ENCODE measurements at regions not wholly inside any gene's neighbourhood (a gene's known extent, or its start where the extent isn't known, plus 50 kb on each side); places are given as distances from the start of the nearest gene placed in this dataset.

DNA sequence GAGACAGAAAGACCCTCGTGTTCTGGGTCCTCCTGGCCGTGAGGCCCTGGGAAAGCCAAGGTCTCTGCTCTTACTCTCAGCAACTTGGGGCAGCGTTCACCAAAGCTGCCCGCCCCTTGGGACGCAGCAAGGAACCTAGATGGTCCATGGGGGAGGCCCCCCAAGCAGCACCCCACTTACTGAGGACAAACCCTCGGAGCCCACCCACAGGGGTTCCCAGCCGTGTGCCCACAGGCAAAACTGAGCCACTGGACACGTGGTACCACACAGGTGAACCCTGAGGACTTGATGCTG is 166.2 kb upstream of the IQSEC1 start:
- no peak for DNase-seq
- H3K4me1 ChIP-seq, result peaks cover 0 to 13% (median 7%) of the 10 kb centered on the region in 12 donors
- WGBS, 4 donors, result 82 to 83% (median 83%) methylated on average over 5 to 8 of the region's 8 CpGs
- no peaks in the 10 kb centered on the region for H3K36me3 ChIP-seq
- intact Hi-C loops (cut with DNase I), result no loop called here
- TF ChIP-seq, protein P1, sequence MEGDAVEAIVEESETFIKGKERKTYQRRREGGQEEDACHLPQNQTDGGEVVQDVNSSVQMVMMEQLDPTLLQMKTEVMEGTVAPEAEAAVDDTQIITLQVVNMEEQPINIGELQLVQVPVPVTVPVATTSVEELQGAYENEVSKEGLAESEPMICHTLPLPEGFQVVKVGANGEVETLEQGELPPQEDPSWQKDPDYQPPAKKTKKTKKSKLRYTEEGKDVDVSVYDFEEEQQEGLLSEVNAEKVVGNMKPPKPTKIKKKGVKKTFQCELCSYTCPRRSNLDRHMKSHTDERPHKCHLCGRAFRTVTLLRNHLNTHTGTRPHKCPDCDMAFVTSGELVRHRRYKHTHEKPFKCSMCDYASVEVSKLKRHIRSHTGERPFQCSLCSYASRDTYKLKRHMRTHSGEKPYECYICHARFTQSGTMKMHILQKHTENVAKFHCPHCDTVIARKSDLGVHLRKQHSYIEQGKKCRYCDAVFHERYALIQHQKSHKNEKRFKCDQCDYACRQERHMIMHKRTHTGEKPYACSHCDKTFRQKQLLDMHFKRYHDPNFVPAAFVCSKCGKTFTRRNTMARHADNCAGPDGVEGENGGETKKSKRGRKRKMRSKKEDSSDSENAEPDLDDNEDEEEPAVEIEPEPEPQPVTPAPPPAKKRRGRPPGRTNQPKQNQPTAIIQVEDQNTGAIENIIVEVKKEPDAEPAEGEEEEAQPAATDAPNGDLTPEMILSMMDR (IDR thresholded peaks at IDR 0.05), result no peak
- no peak for TF ChIP-seq POLR2A (IDR thresholded peaks at IDR 0.05)
- H3K9me3 ChIP-seq, result no peaks in the 10 kb centered on the region
- ATAC-seq, result no peak
- H3K4me3 ChIP-seq, result no peak overlapping the region
- H3K27me3 ChIP-seq, result peaks cover 0 to 4% (median 0%) of the 10 kb centered on the region in 9 donors
- no peak overlapping the region for H3K27ac ChIP-seq

DNA sequence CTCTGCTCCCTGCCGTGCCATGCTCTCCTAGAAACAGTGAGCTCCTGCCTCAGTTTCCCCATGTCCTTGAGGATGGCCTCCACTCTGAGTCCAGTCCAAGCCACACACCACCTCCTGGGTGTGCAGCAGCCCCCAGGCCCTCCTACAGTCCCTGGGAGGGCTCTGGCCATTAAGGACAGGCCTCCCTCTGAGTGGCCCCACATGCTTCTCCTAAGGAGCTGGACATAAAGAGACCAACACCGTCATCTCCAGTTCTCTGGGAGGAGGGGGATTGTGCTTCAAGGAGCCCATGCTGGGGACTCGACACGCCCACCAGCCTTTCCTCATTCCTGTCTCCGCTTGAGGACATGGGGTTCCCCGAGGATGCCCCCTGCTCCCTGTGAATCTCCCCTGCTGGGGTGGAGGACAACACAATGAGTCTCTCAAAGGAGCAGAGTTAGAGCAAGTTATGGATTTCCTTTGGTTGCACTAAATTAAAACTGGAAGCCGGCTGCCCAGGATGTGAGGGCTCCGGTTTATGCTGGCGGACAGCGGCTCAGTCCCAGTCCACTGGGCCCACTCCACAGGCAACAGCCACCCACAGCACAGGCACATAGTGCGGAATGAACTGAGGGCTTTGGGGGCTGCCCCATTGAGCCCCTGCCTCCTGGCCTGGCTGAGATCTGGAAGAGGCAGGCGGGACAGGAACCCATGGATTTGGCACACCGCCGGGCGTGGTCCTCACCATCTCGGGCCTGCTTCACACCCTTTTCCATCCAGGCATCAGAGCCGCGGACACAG is 165.6 kb upstream of the IQSEC1 start:
- 82 to 91% (median 87%) methylated on average over 16 to 18 of the region's 18 CpGs for WGBS, 4 donors
- Histone ChIP-seq H3K9me3 (no peaks in the 10 kb centered on the region), H3K36me3 (no peaks in the 10 kb centered on the region), H3K4me1 (peaks cover 0 to 19% (median 8%) of the 10 kb centered on the region in 12 donors), H3K4me3 (no peak overlapping the region), H3K27ac (no peak overlapping the region), H3K27me3 (peaks cover 0 to 4% (median 0%) of the 10 kb centered on the region in 9 donors)
- DNase-seq (no peak), ATAC-seq (no peak)
- TF ChIP-seq, protein P1 (IDR thresholded peaks at IDR 0.05), result no peak
- no peak for TF ChIP-seq POLR2A (IDR thresholded peaks at IDR 0.05)
- intact Hi-C loops (cut with DNase I), result no loop called here

GRCh38 chr3:13237776-13238490 is 164.7 kb upstream of the IQSEC1 start:
- TF ChIP-seq, protein P1 (IDR thresholded peaks at IDR 0.05), result no peak
- no peak for TF ChIP-seq POLR2A (IDR thresholded peaks at IDR 0.05)
- Histone ChIP-seq H3K27ac (no peak overlapping the region), H3K9me3 (no peaks in the 10 kb centered on the region), H3K27me3 (peaks cover 0 to 8% (median 0%) of the 10 kb centered on the region in 9 donors), H3K36me3 (no peaks in the 10 kb centered on the region), H3K4me1 (peaks cover 0 to 26% (median 8%) of the 10 kb centered on the region in 12 donors), H3K4me3 (no peak overlapping the region)
- intact Hi-C loops (cut with DNase I), result no loop called here
- peak in 1 of 5 donors; percentile 47 for DNase-seq
- no peak for ATAC-seq
- 85 to 90% (median 87%) methylated on average over 15 to 18 of the region's 18 CpGs for WGBS, 4 donors

GRCh38 chr3:13236557-13237173 is 163.4 kb upstream of the IQSEC1 start:
- peaks cover 0 to 26% (median 8%) of the 10 kb centered on the region in 12 donors for H3K4me1 ChIP-seq
- no peaks in the 10 kb centered on the region for H3K9me3 ChIP-seq
- TF ChIP-seq POLR2A (IDR thresholded peaks at IDR 0.05), result no peak
- H3K27ac ChIP-seq, result no peak overlapping the region
- 75 to 85% (median 79%) methylated on average over 14 of the region's 14 CpGs for WGBS, 4 donors
- intact Hi-C loops (cut with DNase I), result no loop called here
- no peak overlapping the region for H3K4me3 ChIP-seq
- peak in 1 of 5 donors; percentile 40 for DNase-seq
- no peaks in the 10 kb centered on the region for H3K36me3 ChIP-seq
- H3K27me3 ChIP-seq, result peaks cover 0 to 8% (median 0%) of the 10 kb centered on the region in 9 donors
- ATAC-seq, result no peak
